MM.1S (cell line): ENCODE measurements at regions not wholly inside any gene's neighbourhood (a gene's known extent, or its start where the extent isn't known, plus 50 kb on each side); places are given as distances from the start of the nearest gene placed in this dataset.

Experiments
- DNase-seq: peaks from one replicate; pipeline ENCODE4 v3.0.0-alpha.2; 2015
- H2AFZ ChIP-seq: fragments of 300-600 bp; sonication (generic); 2 replicates; pipeline ENCODE4 v1.6.0; 2016; ENCODE audit warnings: antibody characterized with exemption, low read length
- H3F3A ChIP-seq: fragments of 300-600 bp; sonication (generic); 2 replicates; pipeline ENCODE4 v1.6.1; 2016; ENCODE audit warnings: mild to moderate bottlenecking, antibody characterized with exemption, low read length, moderate library complexity, mixed read lengths; ENCODE audit not compliant: insufficient read depth
- H3K27ac ChIP-seq: fragments of 300-600 bp; sonication (generic); 2 replicates; pipeline ENCODE4 v1.5.1; 2016; ENCODE audit warnings: mild to moderate bottlenecking, low read length
- H3K27me3 ChIP-seq: fragments of 300-600 bp; sonication (generic); replicated peaks from 2 replicates; pipeline ENCODE4 v1.6.0; 2016; ENCODE audit warnings: low read length; ENCODE audit not compliant: insufficient read depth
- H3K36me3 ChIP-seq: fragments of 300-600 bp; sonication (generic); replicated peaks from 2 replicates; pipeline ENCODE4 v1.6.1; 2016; ENCODE audit warnings: mild to moderate bottlenecking, low read length, mixed read lengths; ENCODE audit not compliant: insufficient read depth
- H3K4me1 ChIP-seq: fragments of 300-600 bp; sonication (generic); 2 replicates; pipeline ENCODE4 v1.6.1; 2016; ENCODE audit warnings: low read length, mixed read lengths
- H3K4me2 ChIP-seq: fragments of 300-600 bp; sonication (generic); 2 replicates; pipeline ENCODE4 v1.6.0; 2016; ENCODE audit warnings: low read depth, low read length
- H3K4me3 ChIP-seq: fragments of 300-600 bp; sonication (generic); 2 replicates; pipeline ENCODE4 v1.5.1; 2016; ENCODE audit warnings: low read length, mixed read lengths
- H3K79me2 ChIP-seq: fragments of 300-600 bp; sonication (generic); 2 replicates; pipeline ENCODE4 v1.6.1; 2016; ENCODE audit warnings: mixed run types, low read length, mixed read lengths
- H3K9ac ChIP-seq: fragments of 300-600 bp; sonication (generic); 2 replicates; pipeline ENCODE4 v1.6.1; 2016; ENCODE audit warnings: low read length, mixed read lengths
- H3K9me2 ChIP-seq: fragments of 300-600 bp; sonication (generic); replicated peaks from 2 replicates; pipeline ENCODE4 v1.6.1; 2016; ENCODE audit warnings: mild to moderate bottlenecking, low read length, mixed read lengths; ENCODE audit not compliant: insufficient read depth
- H3K9me3 ChIP-seq: fragments of 300-600 bp; sonication (generic); replicated peaks from 2 replicates; pipeline ENCODE4 v1.6.1; 2016; ENCODE audit warnings: mild to moderate bottlenecking, low read length, mixed read lengths; ENCODE audit not compliant: insufficient read depth
- H4K20me1 ChIP-seq: fragments of 300-600 bp; sonication (generic); 2 replicates; pipeline ENCODE4 v1.6.1; 2016; ENCODE audit warnings: mild to moderate bottlenecking, low read length, moderate library complexity, mixed read lengths; ENCODE audit not compliant: insufficient read depth
- CTCF ChIP-seq: fragments of 300-600 bp; sonication (generic); IDR thresholded peaks from 2 replicates; pipeline ENCODE4 v1.5.1; 2016; ENCODE audit warnings: antibody characterized with exemption, low read length, mixed read lengths
- EZH2 ChIP-seq: fragments of 300-600 bp; sonication (generic); optimal IDR thresholded peaks from 2 replicates; pipeline ENCODE3; 2017; ENCODE audit warnings: low read depth, mild to moderate bottlenecking, antibody characterized with exemption, low read length, mixed read lengths
- EZH2phosphoT487 ChIP-seq: fragments of 300-600 bp; sonication (generic); IDR thresholded peaks from 2 replicates; pipeline ENCODE4 v1.6.1; 2018; ENCODE audit warnings: antibody characterized with exemption, low read length

- Histone ChIP-seq H3K79me2 (no peaks in the 10 kb centered on the region), H3K9ac (no peak overlapping the region), H3K4me1 (no peaks in the 10 kb centered on the region), H3K36me3 (no peaks in the 10 kb centered on the region), H3K4me3 (no peak overlapping the region), H3K27me3 (no peaks in the 10 kb centered on the region), H3K4me2 (no peak overlapping the region), H3F3A (no peaks in the 10 kb centered on the region), H3K27ac (no peak overlapping the region), H2AFZ (no peak overlapping the region), H3K9me3 (no peaks in the 10 kb centered on the region), H3K9me2 (no peaks in the 10 kb centered on the region), H4K20me1 (no peaks in the 10 kb centered on the region)
- TF ChIP-seq CTCF (no peak), EZH2phosphoT487 (no peak), EZH2 (no peak)
- DNase-seq = no peak
Observed at GRCh38 chr2:236434593-236434992, 135.0 kb upstream of the ACKR3 start.

GRCh38 chr2:236440110-236440881, 129.3 kb upstream of the ACKR3 start:
- no peak overlapping the region for H3K4me3 ChIP-seq
- H3K27ac ChIP-seq = no peak overlapping the region
- no peaks in the 10 kb centered on the region for H3K4me1 ChIP-seq
- H2AFZ ChIP-seq = no peak overlapping the region
- H3K79me2 ChIP-seq = no peaks in the 10 kb centered on the region
- H3K9ac ChIP-seq = no peak overlapping the region
- H3F3A ChIP-seq = no peaks in the 10 kb centered on the region
- DNase-seq = no peak
- H3K4me2 ChIP-seq = no peak overlapping the region
- H3K36me3 ChIP-seq = no peaks in the 10 kb centered on the region
- H3K9me3 ChIP-seq = no peaks in the 10 kb centered on the region
- H3K9me2 ChIP-seq = no peaks in the 10 kb centered on the region
- TF ChIP-seq EZH2phosphoT487 = no peak
- no peak for TF ChIP-seq CTCF
- TF ChIP-seq EZH2 = no peak
- H3K27me3 ChIP-seq = no peaks in the 10 kb centered on the region
- H4K20me1 ChIP-seq = no peaks in the 10 kb centered on the region

GRCh38 chr2:236444187-236444586, 125.4 kb upstream of the ACKR3 start:
- no peak overlapping the region for H2AFZ ChIP-seq
- no peaks in the 10 kb centered on the region for H3K36me3 ChIP-seq
- H3K4me3 ChIP-seq = no peak overlapping the region
- no peaks in the 10 kb centered on the region for H3K4me1 ChIP-seq
- no peaks in the 10 kb centered on the region for H4K20me1 ChIP-seq
- no peaks in the 10 kb centered on the region for H3K9me3 ChIP-seq
- H3K4me2 ChIP-seq = no peak overlapping the region
- H3K27ac ChIP-seq = no peak overlapping the region
- DNase-seq = no peak
- H3K9me2 ChIP-seq = no peaks in the 10 kb centered on the region
- no peak overlapping the region for H3K9ac ChIP-seq
- H3K27me3 ChIP-seq = no peaks in the 10 kb centered on the region
- no peaks in the 10 kb centered on the region for H3K79me2 ChIP-seq
- TF ChIP-seq EZH2 (no peak), EZH2phosphoT487 (no peak), CTCF (no peak)
- no peaks in the 10 kb centered on the region for H3F3A ChIP-seq
